HepG2 (cell line): ENCODE measurements at regions not wholly inside any gene's neighbourhood (a gene's known extent, or its start where the extent isn't known, plus 50 kb on each side); places are given as distances from the start of the nearest gene placed in this dataset.
"Not testable (repeated sequence)": the region's sequence is repeated elsewhere in the genome, so short reads cannot be mapped to it uniquely, and the experiment has no call there.

Source experiments
- CTCF ChIP-seq: sonication (generic); formaldehyde crosslinking; IDR thresholded peaks from 2 replicates; pipeline ENCODE4 v1.5.0; 2020; ENCODE audit warnings: mild to moderate bottlenecking, missing genetic modification reagents, moderate library complexity
- FOXP1 ChIP-seq, 2 experiments: fragments of 450-650 bp in 1 of 2; IDR thresholded peaks; 2 replicates each; pipeline ENCODE4 v1.6.1; 2017 to 2018; ENCODE audit warnings: antibody characterized with exemption in 1 of 2
- RBFOX2 ChIP-seq: fragments of 200-400 bp; formaldehyde crosslinking; IDR thresholded peaks from 2 replicates; pipeline ENCODE4 v1.6.1; 2017; ENCODE audit warnings: low read depth, mild to moderate bottlenecking, low read length
- ZNF562 ChIP-seq: sonication (generic); formaldehyde crosslinking; IDR thresholded peaks from 2 replicates; pipeline ENCODE4 v1.8.0; 2022; ENCODE audit warnings: missing genetic modification reagents, borderline replicate concordance
- ZSCAN5A ChIP-seq: sonication (generic); formaldehyde crosslinking; IDR thresholded peaks from 2 replicates; pipeline ENCODE4 v1.8.0; 2022; ENCODE audit warnings: mild to moderate bottlenecking, missing genetic modification reagents, borderline replicate concordance

GRCh38 chr7:29647691-29648210 lies 84.1 kb downstream of the PRR15 start:
- TF ChIP-seq RBFOX2; CTCF; ZNF562 (CRISPR knock-in tag); ZSCAN5A; FOXP1 (IDR thresholded peaks at IDR 0.05); FOXP1 (CRISPR knock-in tag; IDR thresholded peaks at IDR 0.05): not testable (repeated sequence)
